ENCODE measurements at regions not wholly inside any gene's neighbourhood (a gene's known extent, or its start where the extent isn't known, plus 50 kb on each side); places are given as distances from the start of the nearest gene placed in this dataset.

- Histone ChIP-seq H3K36me3 (ENCODE audit: control insufficient read depth, insufficient read depth, low read length) (no peaks in the 10 kb centered on the region), H3K4me1 (ENCODE audit: control insufficient read depth, insufficient read depth, low read length) (no peaks in the 10 kb centered on the region), H3K27me3 (ENCODE audit: control insufficient read depth, insufficient read depth, low read length) (no peaks in the 10 kb centered on the region), H3K27ac (ENCODE audit: low read length) (no peak overlapping the region), H3K4me3 (ENCODE audit: low read length) (no peak overlapping the region), H3K9me3 (ENCODE audit: control insufficient read depth, insufficient read depth, low read length) (no peaks in the 10 kb centered on the region)
- DNase-seq (ENCODE audit: low read depth, low spot score), result no peak
- no CpG with 5 or more reads among the region's 3 CpGs for WGBS (ENCODE audit: insufficient coverage, insufficient read length)
These were observed 82.4 kb upstream of the PLCL2 start for GRCh38 chr3:16802389-16802788.

GRCh38 chr3:16803019-16803418 is 81.7 kb upstream of the PLCL2 start:
- no peaks in the 10 kb centered on the region for H3K9me3 ChIP-seq (ENCODE audit: control insufficient read depth, insufficient read depth, low read length)
- H3K27ac ChIP-seq (ENCODE audit: low read length), result no peak overlapping the region
- no peak overlapping the region for H3K4me3 ChIP-seq (ENCODE audit: low read length)
- DNase-seq (ENCODE audit: low read depth, low spot score), result no peak
- no CpG with 5 or more reads among the region's 4 CpGs for WGBS (ENCODE audit: insufficient coverage, insufficient read length)
- H3K4me1 ChIP-seq (ENCODE audit: control insufficient read depth, insufficient read depth, low read length), result no peaks in the 10 kb centered on the region
- no peaks in the 10 kb centered on the region for H3K27me3 ChIP-seq (ENCODE audit: control insufficient read depth, insufficient read depth, low read length)
- no peaks in the 10 kb centered on the region for H3K36me3 ChIP-seq (ENCODE audit: control insufficient read depth, insufficient read depth, low read length)

GRCh38 chr3:16807391-16807790 is 77.4 kb upstream of the PLCL2 start:
- no peaks in the 10 kb centered on the region for H3K27me3 ChIP-seq (ENCODE audit: control insufficient read depth, insufficient read depth, low read length)
- no peak for DNase-seq (ENCODE audit: low read depth, low spot score)
- H3K27ac ChIP-seq (ENCODE audit: low read length), result no peak overlapping the region
- no peaks in the 10 kb centered on the region for H3K9me3 ChIP-seq (ENCODE audit: control insufficient read depth, insufficient read depth, low read length)
- H3K4me1 ChIP-seq (ENCODE audit: control insufficient read depth, insufficient read depth, low read length), result no peaks in the 10 kb centered on the region
- no peak overlapping the region for H3K4me3 ChIP-seq (ENCODE audit: low read length)
- H3K36me3 ChIP-seq (ENCODE audit: control insufficient read depth, insufficient read depth, low read length), result no peaks in the 10 kb centered on the region
- no CpG with 5 or more reads among the region's 6 CpGs for WGBS (ENCODE audit: insufficient coverage, insufficient read length)

- WGBS (ENCODE audit: insufficient coverage, insufficient read length), result no CpG with 5 or more reads among the region's 3 CpGs
- H3K4me1 ChIP-seq (ENCODE audit: control insufficient read depth, insufficient read depth, low read length), result no peaks in the 10 kb centered on the region
- DNase-seq (ENCODE audit: low read depth, low spot score), result no peak
- H3K36me3 ChIP-seq (ENCODE audit: control insufficient read depth, insufficient read depth, low read length), result no peaks in the 10 kb centered on the region
- H3K4me3 ChIP-seq (ENCODE audit: low read length), result no peak overlapping the region
- no peak overlapping the region for H3K27ac ChIP-seq (ENCODE audit: low read length)
- no peaks in the 10 kb centered on the region for H3K27me3 ChIP-seq (ENCODE audit: control insufficient read depth, insufficient read depth, low read length)
- no peaks in the 10 kb centered on the region for H3K9me3 ChIP-seq (ENCODE audit: control insufficient read depth, insufficient read depth, low read length)
These were observed 76.2 kb upstream of the PLCL2 start for GRCh38 chr3:16808393-16809107.

GRCh38 chr3:16809482-16809881 is 75.3 kb upstream of the PLCL2 start:
- Histone ChIP-seq H3K4me1 (ENCODE audit: control insufficient read depth, insufficient read depth, low read length) (no peaks in the 10 kb centered on the region), H3K27ac (ENCODE audit: low read length) (no peak overlapping the region), H3K27me3 (ENCODE audit: control insufficient read depth, insufficient read depth, low read length) (no peaks in the 10 kb centered on the region), H3K4me3 (ENCODE audit: low read length) (no peak overlapping the region), H3K36me3 (ENCODE audit: control insufficient read depth, insufficient read depth, low read length) (no peaks in the 10 kb centered on the region), H3K9me3 (ENCODE audit: control insufficient read depth, insufficient read depth, low read length) (no peaks in the 10 kb centered on the region)
- no peak for DNase-seq (ENCODE audit: low read depth, low spot score)
- WGBS (ENCODE audit: insufficient coverage, insufficient read length), result no CpG with 5 or more reads among the region's 4 CpGs

GRCh38 chr3:16809993-16810392 is 74.8 kb upstream of the PLCL2 start:
- Histone ChIP-seq H3K27me3 (ENCODE audit: control insufficient read depth, insufficient read depth, low read length) (no peaks in the 10 kb centered on the region), H3K36me3 (ENCODE audit: control insufficient read depth, insufficient read depth, low read length) (no peaks in the 10 kb centered on the region), H3K27ac (ENCODE audit: low read length) (no peak overlapping the region), H3K4me3 (ENCODE audit: low read length) (no peak overlapping the region), H3K9me3 (ENCODE audit: control insufficient read depth, insufficient read depth, low read length) (no peaks in the 10 kb centered on the region), H3K4me1 (ENCODE audit: control insufficient read depth, insufficient read depth, low read length) (no peaks in the 10 kb centered on the region)
- DNase-seq (ENCODE audit: low read depth, low spot score), result no peak
- no CpG with 5 or more reads among the region's 2 CpGs for WGBS (ENCODE audit: insufficient coverage, insufficient read length)

GRCh38 chr3:16810593-16811367 is 74.0 kb upstream of the PLCL2 start:
- Histone ChIP-seq H3K27me3 (ENCODE audit: control insufficient read depth, insufficient read depth, low read length) (no peaks in the 10 kb centered on the region), H3K27ac (ENCODE audit: low read length) (no peak overlapping the region), H3K4me1 (ENCODE audit: control insufficient read depth, insufficient read depth, low read length) (no peaks in the 10 kb centered on the region), H3K9me3 (ENCODE audit: control insufficient read depth, insufficient read depth, low read length) (no peaks in the 10 kb centered on the region), H3K4me3 (ENCODE audit: low read length) (no peak overlapping the region), H3K36me3 (ENCODE audit: control insufficient read depth, insufficient read depth, low read length) (no peaks in the 10 kb centered on the region)
- no peak for DNase-seq (ENCODE audit: low read depth, low spot score)
- WGBS (ENCODE audit: insufficient coverage, insufficient read length), result no CpG with 5 or more reads among the region's 7 CpGs

- no peaks in the 10 kb centered on the region for H3K9me3 ChIP-seq (ENCODE audit: control insufficient read depth, insufficient read depth, low read length)
- no peak overlapping the region for H3K27ac ChIP-seq (ENCODE audit: low read length)
- no peaks in the 10 kb centered on the region for H3K27me3 ChIP-seq (ENCODE audit: control insufficient read depth, insufficient read depth, low read length)
- no peaks in the 10 kb centered on the region for H3K36me3 ChIP-seq (ENCODE audit: control insufficient read depth, insufficient read depth, low read length)
- WGBS (ENCODE audit: insufficient coverage, insufficient read length), result no CpG with 5 or more reads among the region's 1 CpG
- DNase-seq (ENCODE audit: low read depth, low spot score), result no peak
- no peaks in the 10 kb centered on the region for H3K4me1 ChIP-seq (ENCODE audit: control insufficient read depth, insufficient read depth, low read length)
- no peak overlapping the region for H3K4me3 ChIP-seq (ENCODE audit: low read length)
These were observed 72.8 kb upstream of the PLCL2 start for GRCh38 chr3:16811950-16812349.

- Histone ChIP-seq H3K27me3 (ENCODE audit: control insufficient read depth, insufficient read depth, low read length) (no peaks in the 10 kb centered on the region), H3K36me3 (ENCODE audit: control insufficient read depth, insufficient read depth, low read length) (no peaks in the 10 kb centered on the region), H3K9me3 (ENCODE audit: control insufficient read depth, insufficient read depth, low read length) (no peaks in the 10 kb centered on the region), H3K27ac (ENCODE audit: low read length) (no peak overlapping the region), H3K4me1 (ENCODE audit: control insufficient read depth, insufficient read depth, low read length) (no peaks in the 10 kb centered on the region), H3K4me3 (ENCODE audit: low read length) (no peak overlapping the region)
- no peak for DNase-seq (ENCODE audit: low read depth, low spot score)
These were observed 71.4 kb upstream of the PLCL2 start for GRCh38 chr3:16813336-16813735.

- no peaks in the 10 kb centered on the region for H3K27me3 ChIP-seq (ENCODE audit: control insufficient read depth, insufficient read depth, low read length)
- no peak overlapping the region for H3K4me3 ChIP-seq (ENCODE audit: low read length)
- H3K27ac ChIP-seq (ENCODE audit: low read length), result no peak overlapping the region
- peaks cover 2% of the 10 kb centered on the region; the same call in 1 of the 2 replicates for H3K4me1 ChIP-seq (ENCODE audit: control insufficient read depth, insufficient read depth, low read length)
- no peak for DNase-seq (ENCODE audit: low read depth, low spot score)
- no CpG with 5 or more reads among the region's 4 CpGs for WGBS (ENCODE audit: insufficient coverage, insufficient read length)
- no peaks in the 10 kb centered on the region for H3K36me3 ChIP-seq (ENCODE audit: control insufficient read depth, insufficient read depth, low read length)
- no peaks in the 10 kb centered on the region for H3K9me3 ChIP-seq (ENCODE audit: control insufficient read depth, insufficient read depth, low read length)
These were observed 68.5 kb upstream of the PLCL2 start for GRCh38 chr3:16816048-16816780.
